ENCODE measurements at regions not wholly inside any gene's neighbourhood (a gene's known extent, or its start where the extent isn't known, plus 50 kb on each side); places are given as distances from the start of the nearest gene placed in this dataset.

DNA sequence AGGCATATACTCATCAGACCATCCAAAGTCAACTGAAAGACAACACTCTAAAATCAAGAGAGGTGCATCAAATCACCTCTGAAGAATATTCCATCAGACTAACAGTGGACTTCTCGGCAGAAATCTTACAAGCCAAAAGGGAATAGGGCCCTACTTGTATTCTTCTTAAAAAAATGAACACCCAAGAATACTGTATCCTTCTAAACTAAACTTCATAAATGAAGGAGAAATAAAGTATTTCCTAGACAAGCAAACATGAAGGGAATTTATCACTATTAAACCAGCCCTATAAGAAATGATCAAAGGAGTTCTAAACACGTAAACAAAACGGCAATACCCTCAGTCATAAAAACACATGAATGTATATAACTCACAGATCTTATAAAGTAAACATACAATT lies 141.2 kb downstream of the CXXC4 start:
- H3K27me3 Mint-ChIP-seq (ENCODE audit: insufficient read depth) = no peaks in the 10 kb centered on the region
- H3K27ac Mint-ChIP-seq = no peak overlapping the region
- no peaks in the 10 kb centered on the region for H3K4me1 Mint-ChIP-seq (ENCODE audit: low read depth)
- no peak overlapping the region for H3K4me3 Mint-ChIP-seq
- TF ChIP-seq, protein P1, sequence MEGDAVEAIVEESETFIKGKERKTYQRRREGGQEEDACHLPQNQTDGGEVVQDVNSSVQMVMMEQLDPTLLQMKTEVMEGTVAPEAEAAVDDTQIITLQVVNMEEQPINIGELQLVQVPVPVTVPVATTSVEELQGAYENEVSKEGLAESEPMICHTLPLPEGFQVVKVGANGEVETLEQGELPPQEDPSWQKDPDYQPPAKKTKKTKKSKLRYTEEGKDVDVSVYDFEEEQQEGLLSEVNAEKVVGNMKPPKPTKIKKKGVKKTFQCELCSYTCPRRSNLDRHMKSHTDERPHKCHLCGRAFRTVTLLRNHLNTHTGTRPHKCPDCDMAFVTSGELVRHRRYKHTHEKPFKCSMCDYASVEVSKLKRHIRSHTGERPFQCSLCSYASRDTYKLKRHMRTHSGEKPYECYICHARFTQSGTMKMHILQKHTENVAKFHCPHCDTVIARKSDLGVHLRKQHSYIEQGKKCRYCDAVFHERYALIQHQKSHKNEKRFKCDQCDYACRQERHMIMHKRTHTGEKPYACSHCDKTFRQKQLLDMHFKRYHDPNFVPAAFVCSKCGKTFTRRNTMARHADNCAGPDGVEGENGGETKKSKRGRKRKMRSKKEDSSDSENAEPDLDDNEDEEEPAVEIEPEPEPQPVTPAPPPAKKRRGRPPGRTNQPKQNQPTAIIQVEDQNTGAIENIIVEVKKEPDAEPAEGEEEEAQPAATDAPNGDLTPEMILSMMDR (IDR thresholded peaks at IDR 0.05) = no peak
- no peaks in the 10 kb centered on the region for H3K36me3 Mint-ChIP-seq (ENCODE audit: low read depth)
- H3K9me3 Mint-ChIP-seq = peaks cover 65% of the 10 kb centered on the region
- DNase-seq = no peak

DNA sequence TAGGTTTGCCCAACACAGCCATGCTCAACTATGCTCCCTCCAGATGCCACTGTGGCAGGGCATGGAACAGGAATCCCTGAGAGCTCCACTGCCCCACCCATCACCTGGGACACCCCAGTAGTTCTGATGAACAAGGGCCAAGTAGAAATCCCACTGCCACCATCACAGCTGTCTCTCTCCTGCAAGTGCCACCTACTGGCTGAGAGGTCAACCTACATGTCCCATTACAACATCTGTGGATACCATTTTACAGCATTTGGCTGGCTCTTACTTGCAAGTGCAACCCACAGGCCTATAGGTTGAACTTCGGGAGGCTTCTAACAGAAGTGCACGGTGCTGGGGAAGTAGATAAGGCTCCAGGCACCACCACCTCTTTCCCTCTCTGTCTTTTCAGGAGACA lies 142.5 kb downstream of the CXXC4 start:
- TF ChIP-seq, protein P1 (IDR thresholded peaks at IDR 0.05) = no peak
- Mint-ChIP-seq H3K4me3 (no peak overlapping the region), H3K9me3 (peaks cover 63% of the 10 kb centered on the region), H3K4me1 (ENCODE audit: low read depth) (no peaks in the 10 kb centered on the region), H3K27me3 (ENCODE audit: insufficient read depth) (no peaks in the 10 kb centered on the region), H3K27ac (no peak overlapping the region), H3K36me3 (ENCODE audit: low read depth) (no peaks in the 10 kb centered on the region)
- no peak for DNase-seq

DNA sequence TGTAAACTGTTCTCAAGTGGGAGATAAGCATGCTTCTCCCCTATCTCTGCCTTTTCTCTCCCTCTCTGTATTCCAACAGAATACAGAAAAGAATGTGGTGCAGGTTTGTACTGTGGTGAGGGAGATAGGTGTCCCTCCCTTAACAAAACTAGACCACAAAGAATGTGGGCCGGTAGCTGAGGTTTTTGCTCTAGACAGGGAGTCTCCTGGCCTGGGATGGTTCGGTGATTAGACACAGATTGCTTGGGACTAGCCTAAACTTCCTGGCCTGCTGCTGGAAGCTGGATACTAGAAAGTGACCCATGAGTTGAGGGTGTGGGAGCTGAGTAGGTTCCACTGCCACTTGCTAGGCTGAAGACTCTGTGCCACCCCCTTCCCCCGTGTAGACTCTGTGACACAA lies 143.0 kb downstream of the CXXC4 start:
- peaks cover 59% of the 10 kb centered on the region for H3K9me3 Mint-ChIP-seq
- no peak overlapping the region for H3K4me3 Mint-ChIP-seq
- DNase-seq = no peak
- H3K4me1 Mint-ChIP-seq (ENCODE audit: low read depth) = no peaks in the 10 kb centered on the region
- H3K27ac Mint-ChIP-seq = no peak overlapping the region
- no peaks in the 10 kb centered on the region for H3K36me3 Mint-ChIP-seq (ENCODE audit: low read depth)
- TF ChIP-seq, protein P1 (IDR thresholded peaks at IDR 0.05) = no peak
- no peaks in the 10 kb centered on the region for H3K27me3 Mint-ChIP-seq (ENCODE audit: insufficient read depth)

DNA sequence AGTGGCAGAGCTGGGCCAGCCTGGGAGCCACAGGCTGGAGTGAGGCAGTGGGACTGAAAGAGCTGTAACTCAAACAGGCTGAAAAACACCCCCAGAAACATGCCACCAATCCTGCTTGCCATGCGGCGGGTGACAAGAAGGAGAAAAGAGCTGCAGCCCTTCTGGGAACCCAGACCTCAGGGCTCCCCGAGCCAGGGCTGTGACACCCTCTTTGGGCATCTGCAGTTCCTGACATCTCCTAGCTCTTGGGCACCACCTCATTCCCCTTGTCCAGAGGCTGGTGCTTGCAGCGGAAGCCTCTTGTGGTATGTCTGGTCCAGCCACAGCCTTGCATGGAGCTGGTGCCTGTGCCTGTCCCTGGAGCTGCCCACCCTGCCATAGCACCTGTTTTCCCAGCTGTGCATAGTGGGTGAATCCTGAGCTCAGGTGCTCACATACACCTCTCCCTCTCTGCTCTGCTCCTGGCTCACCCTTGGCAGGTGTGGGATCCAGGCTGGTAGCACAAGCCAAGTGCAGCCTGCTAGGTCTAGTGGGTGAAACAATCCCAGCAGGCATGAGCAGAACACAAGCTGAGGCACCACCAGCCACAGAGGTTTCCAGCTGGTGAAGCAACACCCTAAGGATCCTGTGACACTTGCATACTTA lies 149.0 kb downstream of the CXXC4 start:
- no peak overlapping the region for H3K4me3 Mint-ChIP-seq
- 0 out of 2 replicates have a peak, but pooled peaks cover 4% of the 10 kb centered on the region for H3K36me3 Mint-ChIP-seq (ENCODE audit: low read depth)
- H3K27me3 Mint-ChIP-seq (ENCODE audit: insufficient read depth) = no peaks in the 10 kb centered on the region
- TF ChIP-seq, protein P1 (IDR thresholded peaks at IDR 0.05) = no peak
- no peak overlapping the region for H3K27ac Mint-ChIP-seq
- H3K4me1 Mint-ChIP-seq (ENCODE audit: low read depth) = no peaks in the 10 kb centered on the region
- peaks cover 37% of the 10 kb centered on the region for H3K9me3 Mint-ChIP-seq
- no peak for DNase-seq

DNA sequence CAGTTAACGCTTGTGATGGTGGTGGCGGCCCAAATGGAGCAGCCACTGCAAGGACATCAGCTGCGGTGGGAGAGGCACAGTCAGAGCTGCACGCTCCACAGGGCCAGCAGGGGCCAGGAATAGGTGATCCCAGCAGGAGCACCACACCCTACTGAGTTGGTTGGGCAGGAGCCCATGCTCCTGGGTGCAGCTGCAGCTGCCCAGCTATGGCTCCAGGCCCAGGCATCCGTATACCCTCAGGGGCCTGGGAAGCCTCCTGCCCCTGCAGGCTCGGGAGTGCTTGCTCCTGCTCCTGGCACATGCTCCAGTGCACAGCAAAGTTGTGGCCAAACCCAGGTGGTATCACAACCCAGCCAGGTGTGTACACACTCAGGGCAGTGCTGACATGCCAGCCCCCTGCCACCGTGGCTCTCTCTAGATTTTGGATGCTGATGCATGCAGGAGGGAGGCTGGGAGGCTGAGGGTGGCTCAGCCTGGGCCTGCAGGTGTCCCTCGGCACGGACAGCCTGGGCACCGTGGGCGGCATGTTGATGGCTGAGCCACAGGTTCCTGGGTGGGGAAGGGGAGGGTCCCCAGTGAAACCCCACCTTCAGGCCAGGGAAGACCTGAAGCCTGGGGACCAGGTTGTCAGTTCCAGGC lies 150.2 kb downstream of the CXXC4 start:
- TF ChIP-seq, protein P1 (IDR thresholded peaks at IDR 0.05) = no peak
- H3K4me3 Mint-ChIP-seq = no peak overlapping the region
- no peaks in the 10 kb centered on the region for H3K27me3 Mint-ChIP-seq (ENCODE audit: insufficient read depth)
- 0 out of 2 replicates have a peak, but pooled peaks cover 4% of the 10 kb centered on the region for H3K36me3 Mint-ChIP-seq (ENCODE audit: low read depth)
- peaks cover 28% of the 10 kb centered on the region for H3K9me3 Mint-ChIP-seq
- DNase-seq = no peak
- no peak overlapping the region for H3K27ac Mint-ChIP-seq
- H3K4me1 Mint-ChIP-seq (ENCODE audit: low read depth) = no peaks in the 10 kb centered on the region
